HCT116 (cell line): ENCODE measurements at regions not wholly inside any gene's neighbourhood (a gene's known extent, or its start where the extent isn't known, plus 50 kb on each side); places are given as distances from the start of the nearest gene placed in this dataset.

Experiments
- ATAC-seq: fragments of 200-7000 bp; cut with Tn5 transposase; 2 replicates; pipeline ENCODE4 v1.9.1; 2020; ENCODE audit warnings: mild to moderate bottlenecking, moderate library complexity
- BruUV-seq: library from RNA; stranded (reverse); fragments of 400-500 nt; replicated peaks from 2 replicates; lab custom pipeline; 2021; lab: Mats Ljungman, UMichigan
- CTCF ChIA-PET: fragments of 300-600 bp; sonication (Branson Sonifier 250); formaldehyde crosslinking; loops from one replicate; lab custom pipeline; 2021; ENCODE audit warnings: antibody characterized with exemption; lab: Charles Lee
- POLR2A ChIA-PET: fragments of 300-600, 350-600 bp; sonication (Branson Sonifier 250); formaldehyde crosslinking; loops from one replicate; lab custom pipeline; 2021; ENCODE audit warnings: antibody characterized with exemption; lab: Charles Lee
- RAD21 ChIA-PET, 2 experiments: fragments of 300-600 bp; sonication (Branson Sonifier 250); formaldehyde crosslinking; loops; one replicate each; lab custom pipeline; 2023; ENCODE audit warnings: low total read pairs in 2 of 2; ENCODE audit not compliant: uncharacterized antibody in 2 of 2, unreplicated experiment in 2 of 2, low non-redundant PET in 1 of 2; lab: Charles Lee
- DNase-seq: peaks from one replicate; pipeline ENCODE4 v3.0.0-alpha.2; 2010; ENCODE audit warnings: low read depth, low spot score
- H2AFZ ChIP-seq: fragments of 200-600 bp; shearing (Covaris generic), sonication (generic); 2 replicates; pipeline ENCODE4 v1.6.1; 2017; ENCODE audit warnings: low read depth, mixed run types, mixed read lengths, antibody characterized with exemption, low read length; ENCODE audit not compliant: poor library complexity, severe bottlenecking
- H3K27ac ChIP-seq: 2 replicates; pipeline ENCODE4 v1.5.1; 2012; ENCODE audit warnings: low read depth, low read length
- H3K27me3 ChIP-seq: fragments of 200-600 bp; sonication (generic); 2 replicates; pipeline ENCODE4 v1.6.1; 2016; ENCODE audit warnings: mixed run types, low read length, mixed read lengths; ENCODE audit not compliant: insufficient read depth
- H3K36me3 ChIP-seq, 2 experiments: fragments of 200-500 bp in 1 of 2; fragments of 200-600 bp in 1 of 2; sonication (Bioruptor generic) in 1 of 2; sonication (generic) in 1 of 2; 2 replicates each; pipeline versions ENCODE4 v1.5.1 to v1.6.1; 2014 to 2016; ENCODE audit warnings: low read length in 2 of 2, inconsistent platforms in 1 of 2, mixed read lengths in 1 of 2, mixed run types in 1 of 2; ENCODE audit not compliant: insufficient read depth in 2 of 2, control insufficient read depth in 1 of 2
- H3K4me1 ChIP-seq, 2 experiments: fragments of 200-600 bp in 1 of 2; sonication (generic) in 1 of 2; 2 replicates each; pipeline versions ENCODE4 v1.5.1 to v1.6.1; 2012 to 2017; ENCODE audit warnings: low read length in 2 of 2, inconsistent platforms in 1 of 2, mild to moderate bottlenecking in 1 of 2, mixed read lengths in 1 of 2, mixed run types in 1 of 2, moderate library complexity in 1 of 2; ENCODE audit not compliant: insufficient read depth in 2 of 2, control insufficient read depth in 1 of 2
- H3K4me2 ChIP-seq: fragments of 200-600 bp; sonication (generic); 2 replicates; pipeline ENCODE4 v1.6.1; 2017; ENCODE audit warnings: mixed run types, low read length, mixed read lengths
- H3K4me3 ChIP-seq, 2 experiments: fragments of 200-600 bp in 1 of 2; sonication (generic) in 1 of 2; replicated peaks in 1 of 2; 2 replicates each; pipeline ENCODE4 v1.5.1; 2011 to 2016; ENCODE audit warnings: low read length in 2 of 2, control low read depth in 1 of 2, low read depth in 1 of 2, mild to moderate bottlenecking in 1 of 2, mixed read lengths in 1 of 2, mixed run types in 1 of 2
- H3K79me2 ChIP-seq: fragments of 200-600 bp; sonication (generic); 2 replicates; pipeline ENCODE4 v1.6.1; 2017; ENCODE audit warnings: mild to moderate bottlenecking, mixed run types, low read length, moderate library complexity, mixed read lengths; ENCODE audit not compliant: insufficient read depth
- H3K9ac ChIP-seq: fragments of 200-600 bp; sonication (generic); 2 replicates; pipeline ENCODE4 v1.6.1; 2016; ENCODE audit warnings: low read length, mixed read lengths
- H3K9me2 ChIP-seq: fragments of 200-600 bp; sonication (generic), shearing (Covaris generic); 2 replicates; pipeline ENCODE4 v1.6.1; 2017; ENCODE audit warnings: mixed run types, mild to moderate bottlenecking, moderate library complexity; ENCODE audit not compliant: insufficient read depth
- H3K9me3 ChIP-seq, 2 experiments: fragments of 200-500 bp in 1 of 2; fragments of 200-600 bp in 1 of 2; sonication (Bioruptor generic) in 1 of 2; sonication (generic) in 1 of 2; 2 replicates each; pipeline ENCODE4 v1.6.1; 2014 to 2017; ENCODE audit warnings: low read length in 2 of 2, mixed read lengths in 2 of 2, inconsistent platforms in 1 of 2, low read depth in 1 of 2, mild to moderate bottlenecking in 1 of 2, mixed run types in 1 of 2, moderate library complexity in 1 of 2; ENCODE audit not compliant: control insufficient read depth in 1 of 2, insufficient read depth in 1 of 2
- H4K20me1 ChIP-seq: fragments of 200-600 bp; sonication (generic), shearing (Covaris generic); 2 replicates; pipeline ENCODE4 v1.6.1; 2017; ENCODE audit warnings: mixed run types, mild to moderate bottlenecking, moderate library complexity; ENCODE audit not compliant: insufficient read depth
- ATF3 ChIP-seq: IDR thresholded peaks from 2 replicates; pipeline ENCODE4 v1.6.1; 2012
- CBX3 ChIP-seq: IDR thresholded peaks from 2 replicates; pipeline ENCODE4 v1.6.1; 2012; ENCODE audit warnings: low read depth
- CEBPB ChIP-seq: IDR thresholded peaks from 2 replicates; pipeline ENCODE4 v1.6.1; 2012; ENCODE audit warnings: low read depth
- CTCF ChIP-seq, 3 experiments: fragments of 200-600 bp in 1 of 3; sonication (generic) in 1 of 3; IDR thresholded peaks in 2 of 3; conservative IDR thresholded peaks in 1 of 3; 2 replicates each; pipeline ENCODE4 v1.5.1; 2012 to 2017; ENCODE audit warnings: low read depth in 2 of 3, low read length in 2 of 3, antibody characterized with exemption in 1 of 3, borderline replicate concordance in 1 of 3, control low read depth in 1 of 3, mild to moderate bottlenecking in 1 of 3, mixed read lengths in 1 of 3, mixed run types in 1 of 3, moderate library complexity in 1 of 3; ENCODE audit not compliant: insufficient read depth in 1 of 3
- EGR1 ChIP-seq: IDR thresholded peaks from 2 replicates; pipeline ENCODE4 v1.6.1; 2012; ENCODE audit warnings: low read depth
- ELF1 ChIP-seq: IDR thresholded peaks from 2 replicates; pipeline ENCODE4 v1.6.1; 2012; ENCODE audit warnings: low read depth, borderline replicate concordance
- EZH2phosphoT487 ChIP-seq: fragments of 200-600 bp; IDR thresholded peaks from 2 replicates; pipeline ENCODE4 v1.6.1; 2018; ENCODE audit warnings: antibody characterized with exemption, borderline replicate concordance
- FOSL1 ChIP-seq: IDR thresholded peaks from 2 replicates; pipeline ENCODE4 v1.6.1; 2012; ENCODE audit warnings: low read depth
- JUND ChIP-seq: IDR thresholded peaks from 2 replicates; pipeline ENCODE4 v1.6.1; 2012
- MAX ChIP-seq: IDR thresholded peaks from 2 replicates; pipeline ENCODE4 v1.6.1; 2012
- POLR2A ChIP-seq: IDR thresholded peaks from 2 replicates; pipeline ENCODE4 v1.7.0; 2011; ENCODE audit warnings: borderline replicate concordance; ENCODE audit not compliant: insufficient read depth, insufficient read length; ENCODE audit errors: extremely low read depth
- POLR2AphosphoS5 ChIP-seq: IDR thresholded peaks from 2 replicates; pipeline ENCODE4 v1.6.1; 2011; ENCODE audit warnings: mild to moderate bottlenecking, low read depth, low read length, moderate library complexity
- RAD21 ChIP-seq: IDR thresholded peaks from 2 replicates; pipeline ENCODE4 v1.6.1; 2012; ENCODE audit warnings: low read depth, mild to moderate bottlenecking
- SP1 ChIP-seq: IDR thresholded peaks from 2 replicates; pipeline ENCODE4 v1.6.1; 2012; ENCODE audit warnings: low read depth
- SRF ChIP-seq: IDR thresholded peaks from 2 replicates; pipeline ENCODE4 v1.6.1; 2012; ENCODE audit warnings: low read depth
- TCF7L2 ChIP-seq: IDR thresholded peaks from 2 replicates; pipeline ENCODE4 v1.7.0; 2011; ENCODE audit warnings: borderline replicate concordance, inconsistent platforms; ENCODE audit not compliant: insufficient read depth, insufficient read length; ENCODE audit errors: extremely low read depth
- YY1 ChIP-seq: IDR thresholded peaks from 2 replicates; pipeline ENCODE4 v1.6.1; 2011; ENCODE audit warnings: low read length, low read depth, moderate library complexity, mild to moderate bottlenecking; ENCODE audit not compliant: insufficient replicate concordance; ENCODE audit errors: extremely low read depth
- ZBTB33 ChIP-seq: IDR thresholded peaks from 2 replicates; pipeline ENCODE4 v1.6.1; 2011; ENCODE audit warnings: mild to moderate bottlenecking, low read length, moderate library complexity; ENCODE audit not compliant: insufficient replicate concordance; ENCODE audit errors: extremely low read depth
- ZFX ChIP-seq: fragments of 450-650 bp; IDR thresholded peaks from 2 replicates; pipeline ENCODE4 v1.6.1; 2017
- ZNF274 ChIP-seq: fragments of 200-500 bp; sonication (Bioruptor generic); IDR thresholded peaks from 2 replicates; pipeline ENCODE4 v1.6.1; 2014; ENCODE audit warnings: mild to moderate bottlenecking, low read depth, low read length, inconsistent platforms
- intact Hi-C: fragments of 100-400 bp; cut with micrococcal nuclease; formaldehyde crosslinking; loops from 2 replicates; pipeline ENCODE4 v1.10.0; 2022

GRCh38 chrX:23505531-23506303 lies 161.6 kb upstream of the PRDX4 start (continued):
- no peak for TF ChIP-seq ATF3
- no peak for TF ChIP-seq YY1
- TF ChIP-seq POLR2AphosphoS5, result no peak
- no peak for TF ChIP-seq CTCF (IDR thresholded peaks at IDR 0.05 in 2 of 3, conservative IDR thresholded peaks at IDR 0.05 in 1 of 3; ENCODE audit: borderline replicate concordance in 1 of 3, insufficient read depth in 1 of 3, low read depth in 2 of 3, low read length in 2 of 3)
- no peak for TF ChIP-seq POLR2A
- TF ChIP-seq FOSL1, result no peak

GRCh38 chrX:23509256-23509655 lies 158.0 kb upstream of the PRDX4 start:
- POLR2A ChIA-PET, result no interaction called here
- no peak overlapping the region for H2AFZ ChIP-seq
- no peak overlapping the region for H3K9ac ChIP-seq
- no peak overlapping the region for H3K4me3 ChIP-seq
- no peak overlapping the region for H3K4me2 ChIP-seq
- BruUV-seq, result no TSS peak
- intact Hi-C loops, result no loop called here
- CTCF ChIA-PET, result no interaction called here
- peaks cover 4% of the 10 kb centered on the region; the same call in 1 of the 2 replicates for H3K27me3 ChIP-seq
- H4K20me1 ChIP-seq, result no peaks in the 10 kb centered on the region
- H3K79me2 ChIP-seq, result no peaks in the 10 kb centered on the region
- H3K36me3 ChIP-seq, result no peaks in the 10 kb centered on the region
- TF ChIP-seq SRF (no peak), ZFX (no peak), ZNF274 (no peak), POLR2A (no peak), CBX3 (no peak), ATF3 (no peak), MAX (no peak), SP1 (no peak), JUND (no peak), ZBTB33 (no peak), TCF7L2 (no peak), RAD21 (no peak), ELF1 (no peak), EZH2phosphoT487 (no peak), EGR1 (no peak), POLR2AphosphoS5 (no peak), CEBPB (no peak)
- no peak for DNase-seq
- no peaks in the 10 kb centered on the region for H3K9me2 ChIP-seq
- no peak overlapping the region for H3K27ac ChIP-seq
- peaks cover 7 to 9% of the 10 kb centered on the region in 2 experiments; a peak in 3 of 4 replicates for H3K4me1 ChIP-seq
- ATAC-seq, result no peak
- H3K9me3 ChIP-seq, result no peaks in the 10 kb centered on the region
- RAD21 ChIA-PET, result no interaction called here
